ENCODE measurements at regions not wholly inside any gene's neighbourhood (a gene's known extent, or its start where the extent isn't known, plus 50 kb on each side); places are given as distances from the start of the nearest gene placed in this dataset.

GRCh38 chr21:26397545-26397944, 175.5 kb downstream of the CYYR1 start:
- Histone ChIP-seq H3K36me3 (ENCODE audit: control insufficient read depth in 1 of 2, insufficient read depth in 2 of 2, low read length in 2 of 2) (no peaks in the 10 kb centered on the region), H4K8ac (ENCODE audit: low read depth, low read length) (no peak overlapping the region), H3K9me3 (ENCODE audit: insufficient read depth, low read depth, low read length) (no peaks in the 10 kb centered on the region), H3K79me1 (ENCODE audit: low read length) (peaks cover 3% of the 10 kb centered on the region), H3K4me3 (ENCODE audit: low read depth, low read length) (no peak overlapping the region), H3K27ac (ENCODE audit: low read depth, low read length) (no peak overlapping the region), H3K4ac (ENCODE audit: low read depth, low read length) (no peak overlapping the region), H3K79me2 (ENCODE audit: control insufficient read depth, insufficient read depth, low read length, poor library complexity) (no peaks in the 10 kb centered on the region), H3K14ac (ENCODE audit: low read length) (no peak overlapping the region), H3K4me1 (ENCODE audit: control insufficient read depth in 1 of 2, insufficient read depth in 2 of 2, low read length in 2 of 2) (no peaks in the 10 kb centered on the region), H2BK120ac (ENCODE audit: insufficient read depth, low read length, poor library complexity) (no peak overlapping the region), H2AFZ (ENCODE audit: insufficient read depth, low read length, poor library complexity) (no peak overlapping the region), H3K18ac (ENCODE audit: low read length) (no peak overlapping the region), H3K4me2 (ENCODE audit: low read length) (no peak overlapping the region), H4K91ac (ENCODE audit: low read depth, low read length) (no peak overlapping the region), H3K9ac (ENCODE audit: low read length) (no peak overlapping the region), H3K23ac (ENCODE audit: low read length) (no peak overlapping the region), H2AK5ac (ENCODE audit: low read length) (no peak overlapping the region), H4K12ac (ENCODE audit: low read depth, low read length) (no peak overlapping the region), H2BK12ac (ENCODE audit: low read length) (no peak overlapping the region), H2BK5ac (ENCODE audit: low read depth, low read length, poor library complexity) (no peak overlapping the region), H3K27me3 (ENCODE audit: insufficient read depth, low read length) (no peaks in the 10 kb centered on the region)
- DNase-seq: no peak

DNA sequence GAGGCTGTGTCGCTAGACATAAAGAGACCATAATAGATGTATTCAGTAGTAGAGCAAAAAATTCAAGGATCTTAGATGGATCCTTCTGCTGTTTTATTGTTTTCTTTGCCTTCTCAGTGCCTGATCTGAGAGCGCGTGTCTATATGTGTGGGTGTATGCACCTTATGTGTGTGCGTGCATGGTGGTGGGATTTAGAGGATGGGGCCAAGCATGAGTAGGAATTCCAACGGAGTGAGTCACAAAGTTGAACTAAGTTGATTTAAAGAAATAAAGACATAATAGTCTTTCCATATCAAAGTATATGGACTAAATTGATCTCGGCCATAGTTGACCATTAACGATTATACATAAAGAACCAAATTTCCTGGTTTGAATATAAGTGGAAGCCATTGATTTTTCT, 178.7 kb downstream of the CYYR1 start:
- Histone ChIP-seq H2AFZ (ENCODE audit: insufficient read depth, low read length, poor library complexity) (no peak overlapping the region), H3K36me3 (ENCODE audit: control insufficient read depth in 1 of 2, insufficient read depth in 2 of 2, low read length in 2 of 2) (no peaks in the 10 kb centered on the region), H3K79me1 (ENCODE audit: low read length) (peaks cover 7% of the 10 kb centered on the region), H3K23ac (ENCODE audit: low read length) (no peak overlapping the region), H3K18ac (ENCODE audit: low read length) (no peak overlapping the region), H2BK120ac (ENCODE audit: insufficient read depth, low read length, poor library complexity) (no peak overlapping the region), H3K4me3 (ENCODE audit: low read depth, low read length) (no peak overlapping the region), H3K9me3 (ENCODE audit: insufficient read depth, low read depth, low read length) (no peaks in the 10 kb centered on the region), H2BK5ac (ENCODE audit: low read depth, low read length, poor library complexity) (no peak overlapping the region), H2BK12ac (ENCODE audit: low read length) (no peak overlapping the region), H3K4me1 (ENCODE audit: control insufficient read depth in 1 of 2, insufficient read depth in 2 of 2, low read length in 2 of 2) (peaks cover 4 to 6% of the 10 kb centered on the region in 2 experiments), H3K27ac (ENCODE audit: low read depth, low read length) (no peak overlapping the region), H3K79me2 (ENCODE audit: control insufficient read depth, insufficient read depth, low read length, poor library complexity) (no peaks in the 10 kb centered on the region), H4K8ac (ENCODE audit: low read depth, low read length) (no peak overlapping the region), H3K4me2 (ENCODE audit: low read length) (no peak overlapping the region), H4K12ac (ENCODE audit: low read depth, low read length) (no peak overlapping the region), H2AK5ac (ENCODE audit: low read length) (no peak overlapping the region), H3K14ac (ENCODE audit: low read length) (no peak overlapping the region), H3K9ac (ENCODE audit: low read length) (no peak overlapping the region), H3K27me3 (ENCODE audit: insufficient read depth, low read length) (no peaks in the 10 kb centered on the region), H3K4ac (ENCODE audit: low read depth, low read length) (no peak overlapping the region), H4K91ac (ENCODE audit: low read depth, low read length) (no peak overlapping the region)
- no peak for DNase-seq
- no CpG with 5 or more reads among the region's 7 CpGs for WGBS (ENCODE audit: extremely low coverage, insufficient coverage, insufficient read length)

DNA sequence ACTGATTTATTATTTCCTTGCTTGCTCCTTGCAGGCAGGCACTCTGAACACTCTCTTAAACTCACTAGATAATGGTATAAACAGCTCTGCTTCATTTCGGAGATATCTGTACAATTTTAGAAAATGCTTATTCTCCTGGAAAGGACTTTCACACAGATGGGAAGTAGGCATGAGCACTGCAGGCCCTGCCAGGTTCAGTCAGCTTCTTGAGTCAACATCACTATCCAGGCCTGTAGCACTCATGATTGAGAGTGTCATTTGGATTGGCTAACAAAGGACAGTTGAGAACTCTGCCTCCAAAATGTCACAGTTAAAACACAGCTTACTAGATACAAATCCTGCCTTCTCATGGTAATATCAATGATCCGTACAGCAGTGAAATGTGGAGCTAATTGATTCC, 181.9 kb downstream of the CYYR1 start:
- Histone ChIP-seq H3K79me1 (ENCODE audit: low read length) (peaks cover 7% of the 10 kb centered on the region), H3K4ac (ENCODE audit: low read depth, low read length) (no peak overlapping the region), H3K4me3 (ENCODE audit: low read depth, low read length) (no peak overlapping the region), H3K27ac (ENCODE audit: low read depth, low read length) (no peak overlapping the region), H3K27me3 (ENCODE audit: insufficient read depth, low read length) (no peaks in the 10 kb centered on the region), H3K14ac (ENCODE audit: low read length) (no peak overlapping the region), H2BK120ac (ENCODE audit: insufficient read depth, low read length, poor library complexity) (no peak overlapping the region), H3K9ac (ENCODE audit: low read length) (no peak overlapping the region), H3K18ac (ENCODE audit: low read length) (no peak overlapping the region), H3K23ac (ENCODE audit: low read length) (no peak overlapping the region), H4K12ac (ENCODE audit: low read depth, low read length) (no peak overlapping the region), H2AK5ac (ENCODE audit: low read length) (no peak overlapping the region), H4K91ac (ENCODE audit: low read depth, low read length) (no peak overlapping the region), H2AFZ (ENCODE audit: insufficient read depth, low read length, poor library complexity) (no peak overlapping the region), H2BK12ac (ENCODE audit: low read length) (no peak overlapping the region), H3K4me1 (ENCODE audit: control insufficient read depth in 1 of 2, insufficient read depth in 2 of 2, low read length in 2 of 2) (peaks cover 5 to 8% of the 10 kb centered on the region in 2 experiments), H3K9me3 (ENCODE audit: insufficient read depth, low read depth, low read length) (peaks cover 1% of the 10 kb centered on the region), H3K36me3 (ENCODE audit: control insufficient read depth in 1 of 2, insufficient read depth in 2 of 2, low read length in 2 of 2) (no peaks in the 10 kb centered on the region), H2BK5ac (ENCODE audit: low read depth, low read length, poor library complexity) (no peak overlapping the region), H4K8ac (ENCODE audit: low read depth, low read length) (no peak overlapping the region), H3K4me2 (ENCODE audit: low read length) (no peak overlapping the region), H3K79me2 (ENCODE audit: control insufficient read depth, insufficient read depth, low read length, poor library complexity) (no peaks in the 10 kb centered on the region)
- no peak for DNase-seq
- no CpG with 5 or more reads among the region's 2 CpGs for WGBS (ENCODE audit: extremely low coverage, insufficient coverage, insufficient read length)

DNA sequence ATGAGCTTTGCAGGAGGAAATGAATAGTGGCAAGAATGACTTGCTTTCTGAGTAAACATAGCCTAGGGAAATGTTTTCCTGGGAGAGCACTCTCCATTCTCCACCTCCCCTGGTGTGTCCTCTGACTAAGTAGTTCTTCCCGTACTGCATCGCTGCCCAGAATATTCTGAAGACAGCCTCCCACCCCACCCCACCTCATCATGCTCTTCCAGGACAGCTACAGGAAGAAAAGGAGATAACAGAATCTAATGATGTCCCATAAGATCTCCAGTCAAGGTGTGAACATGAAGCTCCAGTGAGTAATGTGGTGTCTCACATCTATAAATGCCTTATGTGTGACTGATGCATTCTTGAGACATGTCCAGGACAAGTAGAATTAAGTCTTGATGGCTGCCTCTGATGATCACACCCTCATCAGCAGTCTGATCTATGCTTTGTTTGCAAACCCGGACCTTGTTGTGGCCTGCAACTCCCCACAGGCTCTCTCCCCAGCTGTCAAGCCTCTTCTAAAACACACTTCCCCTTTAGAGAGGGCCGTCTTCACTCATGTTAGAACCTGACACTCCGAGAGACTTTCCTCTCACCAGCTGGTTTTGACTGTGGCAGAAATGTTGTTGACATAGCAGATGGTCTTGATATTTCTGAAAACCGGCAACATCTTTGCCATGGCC, 183.0 kb downstream of the CYYR1 start:
- no peak overlapping the region for H3K4me3 ChIP-seq (ENCODE audit: low read depth, low read length)
- H4K8ac ChIP-seq (ENCODE audit: low read depth, low read length): peak overlapping the region; percentile 23
- no peak overlapping the region for H3K4ac ChIP-seq (ENCODE audit: low read depth, low read length)
- H3K9ac ChIP-seq (ENCODE audit: low read length): no peak overlapping the region
- H3K23ac ChIP-seq (ENCODE audit: low read length): no peak overlapping the region
- H3K4me1 ChIP-seq (ENCODE audit: control insufficient read depth in 1 of 2, insufficient read depth in 2 of 2, low read length in 2 of 2): peaks cover 5 to 8% of the 10 kb centered on the region in 2 experiments
- H3K14ac ChIP-seq (ENCODE audit: low read length): no peak overlapping the region
- no peak overlapping the region for H2AFZ ChIP-seq (ENCODE audit: insufficient read depth, low read length, poor library complexity)
- no peak overlapping the region for H4K12ac ChIP-seq (ENCODE audit: low read depth, low read length)
- peak; percentile 71 to 86 for DNase-seq
- H3K4me2 ChIP-seq (ENCODE audit: low read length): no peak overlapping the region
- H2BK12ac ChIP-seq (ENCODE audit: low read length): peak overlapping the region; percentile 36
- WGBS (ENCODE audit: extremely low coverage, insufficient coverage, insufficient read length): no CpG with 5 or more reads among the region's 6 CpGs
- H3K9me3 ChIP-seq (ENCODE audit: insufficient read depth, low read depth, low read length): peaks cover 1% of the 10 kb centered on the region
- no peaks in the 10 kb centered on the region for H3K79me2 ChIP-seq (ENCODE audit: control insufficient read depth, insufficient read depth, low read length, poor library complexity)
- H3K79me1 ChIP-seq (ENCODE audit: low read length): peaks cover 7% of the 10 kb centered on the region
- H3K18ac ChIP-seq (ENCODE audit: low read length): no peak overlapping the region
- no peaks in the 10 kb centered on the region for H3K27me3 ChIP-seq (ENCODE audit: insufficient read depth, low read length)
- no peak overlapping the region for H4K91ac ChIP-seq (ENCODE audit: low read depth, low read length)
- no peaks in the 10 kb centered on the region for H3K36me3 ChIP-seq (ENCODE audit: control insufficient read depth in 1 of 2, insufficient read depth in 2 of 2, low read length in 2 of 2)
- H2BK5ac ChIP-seq (ENCODE audit: low read depth, low read length, poor library complexity): no peak overlapping the region
- no peak overlapping the region for H2BK120ac ChIP-seq (ENCODE audit: insufficient read depth, low read length, poor library complexity)
- H2AK5ac ChIP-seq (ENCODE audit: low read length): no peak overlapping the region
- H3K27ac ChIP-seq (ENCODE audit: low read depth, low read length): no peak overlapping the region

Measured in trophoblast cell (in vitro differentiated cells and primary cell).